NT2/D1 (cell line): ENCODE measurements at regions not wholly inside any gene's neighbourhood (a gene's known extent, or its start where the extent isn't known, plus 50 kb on each side); places are given as distances from the start of the nearest gene placed in this dataset.

ENCODE experiments used
- SUZ12 ChIP-seq: IDR thresholded peaks from 2 replicates; pipeline ENCODE4 v1.6.1; 2011; ENCODE audit not compliant: insufficient read length, insufficient read depth; ENCODE audit errors: extremely low read depth
- YY1 ChIP-seq: IDR thresholded peaks from 2 replicates; pipeline ENCODE4 v1.6.1; 2011; ENCODE audit not compliant: insufficient read length, insufficient read depth
- ZNF274 ChIP-seq: IDR thresholded peaks from 2 replicates; pipeline ENCODE4 v1.6.1; 2011; ENCODE audit warnings: mild to moderate bottlenecking, low read depth, low read length

DNA sequence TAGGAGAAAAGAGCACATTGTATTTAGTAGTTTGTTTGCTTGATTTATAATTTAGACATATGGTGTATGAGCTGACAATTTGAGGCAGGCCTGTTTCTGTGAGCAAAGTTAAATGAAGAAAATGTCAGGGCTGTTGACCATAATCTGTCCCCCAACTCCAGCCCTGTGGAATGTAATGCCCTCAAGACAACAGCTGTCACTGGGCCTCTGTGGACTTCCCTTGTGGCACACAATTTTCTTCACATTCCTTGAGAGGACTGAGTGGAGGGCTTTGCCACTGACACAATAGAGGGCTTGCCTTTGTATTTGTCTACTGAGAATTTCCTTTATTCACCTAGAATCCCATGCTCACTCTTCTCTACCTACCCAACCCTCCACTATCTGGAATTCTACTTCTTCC lies 141.2 kb upstream of the CD180 start:
- no peak for TF ChIP-seq SUZ12
- no peak for TF ChIP-seq YY1
- TF ChIP-seq ZNF274 = no peak
